Renal pelvis (tissue), 1 donor: ENCODE measurements at regions not wholly inside any gene's neighbourhood (a gene's known extent, or its start where the extent isn't known, plus 50 kb on each side); places are given as distances from the start of the nearest gene placed in this dataset.
"Not testable (repeated sequence)": the region's sequence is repeated elsewhere in the genome, so short reads cannot be mapped to it uniquely, and the experiment has no call there.

Experiments used
- DNase-seq: peaks from one replicate; pipeline ENCODE4 v3.0.0-alpha.2; 2013

- DNase-seq = no peak
Measured at GRCh38 chr1:196090226-196090625, 518.0 kb downstream of the KCNT2 start.

- no peak for DNase-seq
Measured at GRCh38 chr1:196088541-196088940, 519.7 kb downstream of the KCNT2 start.

GRCh38 chr1:196078691-196079090, 529.5 kb downstream of the KCNT2 start:
- no peak for DNase-seq

- no peak for DNase-seq
Measured at GRCh38 chr1:196075621-196076020, 532.6 kb downstream of the KCNT2 start.

GRCh38 chr1:196074182-196074581, 534.1 kb downstream of the KCNT2 start:
- no peak for DNase-seq

- no peak for DNase-seq
Measured at GRCh38 chr1:196071447-196071846, 536.8 kb downstream of the KCNT2 start.

- no peak for DNase-seq
Measured at GRCh38 chr1:196070940-196071339, 537.3 kb downstream of the KCNT2 start.

- no peak for DNase-seq
Measured at GRCh38 chr1:196063952-196064351, 544.3 kb downstream of the KCNT2 start.

GRCh38 chr1:196063294-196063693, 544.9 kb downstream of the KCNT2 start:
- no peak for DNase-seq

- no peak for DNase-seq
Measured at GRCh38 chr1:196060539-196060938, 547.7 kb downstream of the KCNT2 start.

- no peak for DNase-seq
Measured at GRCh38 chr1:196059210-196059609, 549.0 kb downstream of the KCNT2 start.

GRCh38 chr1:196056966-196057365, 551.3 kb downstream of the KCNT2 start:
- no peak for DNase-seq

- DNase-seq = no peak
Measured at GRCh38 chr1:196049407-196049806, 558.8 kb downstream of the KCNT2 start.

GRCh38 chr1:196043268-196043667, 565.0 kb downstream of the KCNT2 start:
- no peak for DNase-seq

GRCh38 chr1:196034080-196034706, 574.0 kb downstream of the KCNT2 start:
- DNase-seq = no peak

- not testable (repeated sequence) for DNase-seq
Measured at GRCh38 chr1:196031387-196031786, 576.9 kb downstream of the KCNT2 start.

- DNase-seq = no peak
Measured at GRCh38 chr1:196030455-196030854, 577.8 kb downstream of the KCNT2 start.

GRCh38 chr1:196029410-196029809, 578.8 kb downstream of the KCNT2 start:
- no peak for DNase-seq

GRCh38 chr1:196027127-196027526, 581.1 kb downstream of the KCNT2 start:
- DNase-seq = no peak

GRCh38 chr1:196021174-196021573, 587.1 kb downstream of the KCNT2 start:
- not testable (repeated sequence) for DNase-seq

GRCh38 chr1:196009362-196009761, 598.9 kb downstream of the KCNT2 start:
- DNase-seq = no peak

- no peak for DNase-seq
Measured at GRCh38 chr1:196007763-196008162, 600.5 kb downstream of the KCNT2 start.

- DNase-seq = no peak
Measured at GRCh38 chr1:196005426-196005825, 602.8 kb downstream of the KCNT2 start.

- DNase-seq = not testable (repeated sequence)
Measured at GRCh38 chr1:196004388-196004787, 603.9 kb downstream of the KCNT2 start.

- no peak for DNase-seq
Measured at GRCh38 chr1:196002906-196003305, 605.3 kb downstream of the KCNT2 start.
